Heart left ventricle (tissue), 13 donors: ENCODE measurements at regions not wholly inside any gene's neighbourhood (a gene's known extent, or its start where the extent isn't known, plus 50 kb on each side); places are given as distances from the start of the nearest gene placed in this dataset.

Source experiments
- POLR2A ChIP-seq, 2 donors: fragments of 450-650 bp; IDR thresholded peaks; one replicate each; pipeline ENCODE4 v1.6.1; 2017; ENCODE audit warnings: antibody characterized with exemption in 2 of 2, mild to moderate bottlenecking in 2 of 2, moderate library complexity in 2 of 2
- TF ChIP-seq, protein P1 (sequence below), 12 donors: fragments of 200-600 bp; sonication (generic) in 4 of 12; IDR thresholded peaks; one replicate each; pipeline versions ENCODE4 v1.5.0 to v1.8.0; 2018 to 2022; ENCODE audit warnings: antibody characterized with exemption in 12 of 12, mild to moderate bottlenecking in 5 of 12
- donor health status: ischemic (EF 13 %, LVEDD 7.1; RV severe dilation, severe dysfunction).
- donor health status: DM: no; HTN: yes; CAD: no.
- donor health status: DM: no; HTN: no; CAD: no.
- donor health status: ischemic (EF 25% LVEDD 6.9; RV normal size, moderate dysfunction).
- donor health status: ischemic (EF 25% LVEDD 5.7; RV mildly dilated, moderate dysfunction).
- donor health status: ischemic (EF 35%, LVEDD 5.7; RV mildly dilated, moderate dysfunction).
- donor health status: nonischemic (EF 11% LVEDD 7.7; RV severe dilation, severe dysfunction).
- donor health status: DM: yes; HTN: yes; CAD: no.
- donor health status: PGD.
- donor health status: ischemic (EF 29% LVEDD 5.4; RV normal size, mild dysfunction).
- donor health status: nonischemic (EF 23%, LVEDD 6.1; RV moderate dilation, normal function).

GRCh38 chr2:145801210-145801609 is 1281.3 kb upstream of the ZEB2 start:
- TF ChIP-seq, protein P1, sequence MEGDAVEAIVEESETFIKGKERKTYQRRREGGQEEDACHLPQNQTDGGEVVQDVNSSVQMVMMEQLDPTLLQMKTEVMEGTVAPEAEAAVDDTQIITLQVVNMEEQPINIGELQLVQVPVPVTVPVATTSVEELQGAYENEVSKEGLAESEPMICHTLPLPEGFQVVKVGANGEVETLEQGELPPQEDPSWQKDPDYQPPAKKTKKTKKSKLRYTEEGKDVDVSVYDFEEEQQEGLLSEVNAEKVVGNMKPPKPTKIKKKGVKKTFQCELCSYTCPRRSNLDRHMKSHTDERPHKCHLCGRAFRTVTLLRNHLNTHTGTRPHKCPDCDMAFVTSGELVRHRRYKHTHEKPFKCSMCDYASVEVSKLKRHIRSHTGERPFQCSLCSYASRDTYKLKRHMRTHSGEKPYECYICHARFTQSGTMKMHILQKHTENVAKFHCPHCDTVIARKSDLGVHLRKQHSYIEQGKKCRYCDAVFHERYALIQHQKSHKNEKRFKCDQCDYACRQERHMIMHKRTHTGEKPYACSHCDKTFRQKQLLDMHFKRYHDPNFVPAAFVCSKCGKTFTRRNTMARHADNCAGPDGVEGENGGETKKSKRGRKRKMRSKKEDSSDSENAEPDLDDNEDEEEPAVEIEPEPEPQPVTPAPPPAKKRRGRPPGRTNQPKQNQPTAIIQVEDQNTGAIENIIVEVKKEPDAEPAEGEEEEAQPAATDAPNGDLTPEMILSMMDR (IDR thresholded peaks at IDR 0.05), result no peak
- TF ChIP-seq POLR2A (IDR thresholded peaks at IDR 0.05), result no peak
